ENCODE measurements at regions not wholly inside any gene's neighbourhood (a gene's known extent, or its start where the extent isn't known, plus 50 kb on each side); places are given as distances from the start of the nearest gene placed in this dataset.

DNA sequence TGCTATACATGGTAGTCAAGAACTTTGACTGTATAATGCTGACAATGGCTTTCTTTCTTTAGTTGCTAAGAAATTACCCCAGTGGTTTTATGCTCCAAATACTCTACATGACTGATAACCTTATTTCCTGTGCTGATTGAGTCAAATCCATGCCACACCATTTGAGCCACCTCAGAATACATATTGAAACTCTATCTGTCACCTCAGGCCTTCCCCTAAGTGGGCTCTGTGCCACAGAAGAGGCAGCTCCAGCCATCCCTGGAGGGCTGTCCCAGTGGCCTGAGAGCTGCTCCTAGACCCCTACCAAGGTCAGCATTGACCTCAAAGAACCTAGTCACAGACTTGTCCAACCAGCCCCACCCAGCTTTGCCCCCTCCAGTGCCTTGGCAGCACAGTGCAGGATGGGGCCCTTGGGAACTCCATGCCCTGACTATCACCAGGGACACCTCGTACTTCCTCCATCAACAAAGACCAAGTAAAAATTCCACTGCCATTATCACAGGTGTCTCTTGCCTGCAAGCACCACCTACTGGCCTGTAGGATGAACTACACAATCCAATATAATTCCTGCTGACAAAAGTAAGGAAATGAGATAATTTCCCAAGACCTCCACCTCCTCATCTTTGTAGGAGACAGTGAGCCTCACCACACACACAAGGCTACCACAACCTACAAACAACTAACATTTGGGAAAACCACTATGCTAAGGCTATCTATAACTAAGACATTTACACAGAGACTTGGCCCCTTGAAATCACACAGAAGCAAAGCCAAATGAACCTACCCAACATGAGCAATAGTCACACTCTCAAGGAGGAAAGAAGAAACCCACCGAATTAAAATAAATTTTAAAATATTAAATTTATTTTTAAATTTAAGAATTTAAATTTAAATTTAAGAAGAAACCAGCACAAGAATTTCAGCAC is 239.9 kb downstream of the NKX6-1 start:
- no peak overlapping the region for H3K27ac ChIP-seq (ENCODE audit: extremely low read depth, low read depth, low read length)
- no peaks in the 10 kb centered on the region for H3K27me3 ChIP-seq (ENCODE audit: control insufficient read depth in 2 of 2, insufficient read depth in 2 of 2, low read length in 2 of 2)
- H3K4me3 ChIP-seq: no peak overlapping the region
- H3K4me2 ChIP-seq (ENCODE audit: insufficient read depth, low read length): no peak overlapping the region
- POLR2A ChIA-PET: no interaction called here
- DNase-seq (ENCODE audit: extremely low read depth in 1 of 4, low spot score in 3 of 4) (peak; percentile 10 to 26 (median 16)), FAIRE-seq (peak; percentile 76), ATAC-seq (peak; percentile 70)
- in situ Hi-C loops (cut with MboI): no loop called here
- no peaks in the 10 kb centered on the region for H4K20me1 ChIP-seq (replicated peaks; ENCODE audit: control insufficient read depth, insufficient read depth, low read length)
- WGBS (ENCODE audit: insufficient coverage, low coverage, missing lambda C conversion rate): 6% methylated on average over 2 of the region's 2 CpGs
- H3K9ac ChIP-seq (ENCODE audit: insufficient read depth in 1 of 2, low read depth in 2 of 2, low read length in 2 of 2): no peak overlapping the region
- no peaks in the 10 kb centered on the region for H3K36me3 ChIP-seq (ENCODE audit: control insufficient read depth, insufficient read depth, low read length)
- H3K79me2 ChIP-seq (ENCODE audit: control insufficient read depth, insufficient read depth, low read length): no peaks in the 10 kb centered on the region
- intact Hi-C loops (cut with micrococcal nuclease): no loop called here
- H3K4me1 ChIP-seq (replicated peaks in 1 of 2; ENCODE audit: control insufficient read depth in 2 of 2, insufficient read depth in 2 of 2, low read length in 2 of 2): no peaks in the 10 kb centered on the region
- H3K9me3 ChIP-seq (replicated peaks; ENCODE audit: control insufficient read depth, insufficient read depth, low read depth, low read length): no peaks in the 10 kb centered on the region
- CTCF ChIA-PET (ENCODE audit: low intra/inter-chr PET ratio): no interaction called here
- no peak for TF ChIP-seq HDAC1 (IDR thresholded peaks at IDR 0.05)
- TF ChIP-seq, protein P1, sequence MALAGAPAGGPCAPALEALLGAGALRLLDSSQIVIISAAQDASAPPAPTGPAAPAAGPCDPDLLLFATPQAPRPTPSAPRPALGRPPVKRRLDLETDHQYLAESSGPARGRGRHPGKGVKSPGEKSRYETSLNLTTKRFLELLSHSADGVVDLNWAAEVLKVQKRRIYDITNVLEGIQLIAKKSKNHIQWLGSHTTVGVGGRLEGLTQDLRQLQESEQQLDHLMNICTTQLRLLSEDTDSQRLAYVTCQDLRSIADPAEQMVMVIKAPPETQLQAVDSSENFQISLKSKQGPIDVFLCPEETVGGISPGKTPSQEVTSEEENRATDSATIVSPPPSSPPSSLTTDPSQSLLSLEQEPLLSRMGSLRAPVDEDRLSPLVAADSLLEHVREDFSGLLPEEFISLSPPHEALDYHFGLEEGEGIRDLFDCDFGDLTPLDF (CRISPR knock-in tag; IDR thresholded peaks at IDR 0.05): no peak
- TF ChIP-seq, protein P2, sequence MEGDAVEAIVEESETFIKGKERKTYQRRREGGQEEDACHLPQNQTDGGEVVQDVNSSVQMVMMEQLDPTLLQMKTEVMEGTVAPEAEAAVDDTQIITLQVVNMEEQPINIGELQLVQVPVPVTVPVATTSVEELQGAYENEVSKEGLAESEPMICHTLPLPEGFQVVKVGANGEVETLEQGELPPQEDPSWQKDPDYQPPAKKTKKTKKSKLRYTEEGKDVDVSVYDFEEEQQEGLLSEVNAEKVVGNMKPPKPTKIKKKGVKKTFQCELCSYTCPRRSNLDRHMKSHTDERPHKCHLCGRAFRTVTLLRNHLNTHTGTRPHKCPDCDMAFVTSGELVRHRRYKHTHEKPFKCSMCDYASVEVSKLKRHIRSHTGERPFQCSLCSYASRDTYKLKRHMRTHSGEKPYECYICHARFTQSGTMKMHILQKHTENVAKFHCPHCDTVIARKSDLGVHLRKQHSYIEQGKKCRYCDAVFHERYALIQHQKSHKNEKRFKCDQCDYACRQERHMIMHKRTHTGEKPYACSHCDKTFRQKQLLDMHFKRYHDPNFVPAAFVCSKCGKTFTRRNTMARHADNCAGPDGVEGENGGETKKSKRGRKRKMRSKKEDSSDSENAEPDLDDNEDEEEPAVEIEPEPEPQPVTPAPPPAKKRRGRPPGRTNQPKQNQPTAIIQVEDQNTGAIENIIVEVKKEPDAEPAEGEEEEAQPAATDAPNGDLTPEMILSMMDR (IDR thresholded peaks at IDR 0.05 in 2 of 3, conservative IDR thresholded peaks at IDR 0.05 in 1 of 3; ENCODE audit: insufficient read depth in 2 of 3, low read depth in 1 of 3, low read length in 3 of 3): peak; percentile 51 to 68 (median 63)
- TF ChIP-seq SMC3 (conservative IDR thresholded peaks at IDR 0.05; ENCODE audit: insufficient read depth, low read depth, low read length): 0 out of 2 replicates have a peak, but pooled peaks have one; percentile 19
- peak; percentile 20; the same call in 1 of the 2 replicates for TF ChIP-seq ZNF316 (IDR thresholded peaks at IDR 0.05)
- TF ChIP-seq RAD21 (CRISPR knock-in tag; conservative IDR thresholded peaks at IDR 0.05 in 1 of 2, IDR thresholded peaks at IDR 0.05 in 1 of 2): peak in 1 of 2 experiments; percentile 55; a peak in 2 of 4 replicates
- TF ChIP-seq, protein P3, sequence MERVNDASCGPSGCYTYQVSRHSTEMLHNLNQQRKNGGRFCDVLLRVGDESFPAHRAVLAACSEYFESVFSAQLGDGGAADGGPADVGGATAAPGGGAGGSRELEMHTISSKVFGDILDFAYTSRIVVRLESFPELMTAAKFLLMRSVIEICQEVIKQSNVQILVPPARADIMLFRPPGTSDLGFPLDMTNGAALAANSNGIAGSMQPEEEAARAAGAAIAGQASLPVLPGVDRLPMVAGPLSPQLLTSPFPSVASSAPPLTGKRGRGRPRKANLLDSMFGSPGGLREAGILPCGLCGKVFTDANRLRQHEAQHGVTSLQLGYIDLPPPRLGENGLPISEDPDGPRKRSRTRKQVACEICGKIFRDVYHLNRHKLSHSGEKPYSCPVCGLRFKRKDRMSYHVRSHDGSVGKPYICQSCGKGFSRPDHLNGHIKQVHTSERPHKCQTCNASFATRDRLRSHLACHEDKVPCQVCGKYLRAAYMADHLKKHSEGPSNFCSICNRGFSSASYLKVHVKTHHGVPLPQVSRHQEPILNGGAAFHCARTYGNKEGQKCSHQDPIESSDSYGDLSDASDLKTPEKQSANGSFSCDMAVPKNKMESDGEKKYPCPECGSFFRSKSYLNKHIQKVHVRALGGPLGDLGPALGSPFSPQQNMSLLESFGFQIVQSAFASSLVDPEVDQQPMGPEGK (CRISPR knock-in tag; IDR thresholded peaks at IDR 0.05; ENCODE audit: borderline replicate concordance): no peak
- H3K9me1 ChIP-seq (ENCODE audit: control insufficient read depth, insufficient read depth, low read length): no peaks in the 10 kb centered on the region
- no peak overlapping the region for H2AFZ ChIP-seq (ENCODE audit: low read depth, low read length)
- BruUV-seq (replicated peaks): no TSS peak

All from K562 (cell line).